ENCODE measurements at regions not wholly inside any gene's neighbourhood (a gene's known extent, or its start where the extent isn't known, plus 50 kb on each side); places are given as distances from the start of the nearest gene placed in this dataset.
"Not testable (repeated sequence)": the region's sequence is repeated elsewhere in the genome, so short reads cannot be mapped to it uniquely, and the experiment has no call there.

- DNase-seq: no peak
Measured at GRCh38 chr2:175342085-175342484, 160.6 kb upstream of the ATP5MC3 start.

GRCh38 chr2:175330195-175330594 lies 148.7 kb upstream of the ATP5MC3 start:
- DNase-seq: no peak

GRCh38 chr2:175326801-175327200 lies 145.3 kb upstream of the ATP5MC3 start:
- DNase-seq: no peak

GRCh38 chr2:175326164-175326563 lies 144.7 kb upstream of the ATP5MC3 start:
- DNase-seq: not testable (repeated sequence)

- DNase-seq: no peak
Measured at GRCh38 chr2:175323162-175323561, 141.7 kb upstream of the ATP5MC3 start.

- no peak for DNase-seq
Measured at GRCh38 chr2:175318542-175318941, 137.0 kb upstream of the ATP5MC3 start.

GRCh38 chr2:175317751-175318150 lies 136.2 kb upstream of the ATP5MC3 start:
- no peak for DNase-seq

GRCh38 chr2:175312137-175312536 lies 130.6 kb upstream of the ATP5MC3 start:
- no peak for DNase-seq

- no peak for DNase-seq
Measured at GRCh38 chr2:175310813-175311504, 129.4 kb upstream of the ATP5MC3 start.

GRCh38 chr2:175309799-175310198 lies 128.3 kb upstream of the ATP5MC3 start:
- peak; percentile 35 for DNase-seq

- no peak for DNase-seq
Measured at GRCh38 chr2:175308005-175308404, 126.5 kb upstream of the ATP5MC3 start.

GRCh38 chr2:175304541-175304940 lies 123.0 kb upstream of the ATP5MC3 start:
- no peak for DNase-seq

GRCh38 chr2:175293776-175294175 lies 112.3 kb upstream of the ATP5MC3 start:
- no peak for DNase-seq

GRCh38 chr2:175293195-175293594 lies 111.7 kb upstream of the ATP5MC3 start:
- no peak for DNase-seq

GRCh38 chr2:175282886-175283285 lies 101.4 kb upstream of the ATP5MC3 start:
- peak; percentile 3 for DNase-seq

GRCh38 chr2:175282300-175282699 lies 100.8 kb upstream of the ATP5MC3 start:
- DNase-seq: peak; percentile 32

GRCh38 chr2:175277772-175278171 lies 96.3 kb upstream of the ATP5MC3 start:
- DNase-seq: no peak

- DNase-seq: peak; percentile 45
Measured at GRCh38 chr2:175275539-175275938, 94.0 kb upstream of the ATP5MC3 start.

GRCh38 chr2:175259164-175259563 lies 77.7 kb upstream of the ATP5MC3 start:
- DNase-seq: no peak

GRCh38 chr2:175256806-175257585 lies 75.5 kb upstream of the ATP5MC3 start:
- DNase-seq: no peak

GRCh38 chr2:175256391-175256790 lies 74.9 kb upstream of the ATP5MC3 start:
- not testable (repeated sequence) for DNase-seq

- DNase-seq: no peak
Measured at GRCh38 chr2:175253871-175254270, 72.4 kb upstream of the ATP5MC3 start.

GRCh38 chr2:175251425-175252041 lies 70.0 kb upstream of the ATP5MC3 start:
- peak; percentile 69 for DNase-seq
